ENCODE measurements at regions not wholly inside any gene's neighbourhood (a gene's known extent, or its start where the extent isn't known, plus 50 kb on each side); places are given as distances from the start of the nearest gene placed in this dataset.

DNA sequence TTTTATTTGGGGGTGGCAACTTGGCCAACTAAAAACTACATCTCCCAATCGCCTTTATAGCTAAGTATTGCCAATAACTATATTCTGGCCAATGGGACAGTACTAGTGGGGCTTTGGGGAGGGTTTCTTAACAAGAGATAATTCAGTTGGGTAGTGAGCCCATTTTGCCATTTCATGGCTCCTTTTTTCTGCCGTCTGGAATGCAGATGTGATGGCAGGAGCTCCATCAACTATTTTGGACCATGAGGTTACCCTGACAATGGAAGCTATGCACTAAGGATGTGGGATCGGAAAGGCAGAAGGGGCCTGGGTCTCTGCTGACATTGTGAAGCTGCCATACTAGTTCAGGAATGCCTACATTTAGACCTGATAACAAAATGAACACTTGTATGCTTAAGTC lies 67.0 kb upstream of the FOXC1 start:
- Histone ChIP-seq H3K9me3 (ENCODE audit: control insufficient read depth in 4 of 4, insufficient read depth in 3 of 4, low read length in 3 of 4) (peaks cover 0 to 3% (median 0%) of the 10 kb centered on the region in 4 donors), H3K4me1 (ENCODE audit: control insufficient read depth in 5 of 5, insufficient read depth in 5 of 5, low read length in 5 of 5) (no peaks in the 10 kb centered on the region), H3K36me3 (ENCODE audit: control insufficient read depth in 4 of 4, insufficient read depth in 4 of 4, low read length in 4 of 4) (no peaks in the 10 kb centered on the region), H3K27me3 (ENCODE audit: control insufficient read depth in 3 of 3, insufficient read depth in 3 of 3, low read length in 2 of 3) (no peaks in the 10 kb centered on the region), H3K27ac (ENCODE audit: low read depth in 1 of 2, low read length in 1 of 2) (no peak overlapping the region), H3K4me3 (no peak overlapping the region), H3K9ac (ENCODE audit: insufficient read depth in 1 of 2, low read length in 2 of 2) (no peak overlapping the region)
- DNase-seq (no peak), ATAC-seq (ENCODE audit: insufficient read depth, low FRiP score) (no peak)
- TF ChIP-seq, protein P1, sequence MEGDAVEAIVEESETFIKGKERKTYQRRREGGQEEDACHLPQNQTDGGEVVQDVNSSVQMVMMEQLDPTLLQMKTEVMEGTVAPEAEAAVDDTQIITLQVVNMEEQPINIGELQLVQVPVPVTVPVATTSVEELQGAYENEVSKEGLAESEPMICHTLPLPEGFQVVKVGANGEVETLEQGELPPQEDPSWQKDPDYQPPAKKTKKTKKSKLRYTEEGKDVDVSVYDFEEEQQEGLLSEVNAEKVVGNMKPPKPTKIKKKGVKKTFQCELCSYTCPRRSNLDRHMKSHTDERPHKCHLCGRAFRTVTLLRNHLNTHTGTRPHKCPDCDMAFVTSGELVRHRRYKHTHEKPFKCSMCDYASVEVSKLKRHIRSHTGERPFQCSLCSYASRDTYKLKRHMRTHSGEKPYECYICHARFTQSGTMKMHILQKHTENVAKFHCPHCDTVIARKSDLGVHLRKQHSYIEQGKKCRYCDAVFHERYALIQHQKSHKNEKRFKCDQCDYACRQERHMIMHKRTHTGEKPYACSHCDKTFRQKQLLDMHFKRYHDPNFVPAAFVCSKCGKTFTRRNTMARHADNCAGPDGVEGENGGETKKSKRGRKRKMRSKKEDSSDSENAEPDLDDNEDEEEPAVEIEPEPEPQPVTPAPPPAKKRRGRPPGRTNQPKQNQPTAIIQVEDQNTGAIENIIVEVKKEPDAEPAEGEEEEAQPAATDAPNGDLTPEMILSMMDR (IDR thresholded peaks at IDR 0.05; ENCODE audit: control extremely low read depth, extremely low read depth) = no peak
- 76 to 99% methylated on average over 3 of the region's 3 CpGs for WGBS, 2 donors

DNA sequence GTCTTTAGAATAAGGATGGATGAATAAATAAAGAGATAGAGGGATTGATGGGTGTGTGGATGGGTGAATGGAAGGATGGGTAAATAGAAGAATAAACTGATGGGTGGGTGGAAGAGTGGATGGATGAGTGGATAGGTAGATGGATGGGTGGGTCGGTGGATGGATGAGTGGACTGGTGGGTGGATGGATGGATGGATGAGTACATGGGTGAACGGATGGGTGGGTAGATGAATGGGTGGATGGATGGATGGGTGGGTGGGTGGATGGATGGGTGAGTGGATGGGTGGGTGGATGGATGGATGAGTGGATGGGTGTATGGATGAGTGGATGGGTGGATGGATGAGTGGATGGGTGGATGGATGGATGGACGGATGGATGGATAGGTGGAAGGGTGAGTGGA lies 65.7 kb upstream of the FOXC1 start:
- Histone ChIP-seq H3K4me1 (ENCODE audit: control insufficient read depth in 5 of 5, insufficient read depth in 5 of 5, low read length in 5 of 5) (no peaks in the 10 kb centered on the region), H3K36me3 (ENCODE audit: control insufficient read depth in 4 of 4, insufficient read depth in 4 of 4, low read length in 4 of 4) (no peaks in the 10 kb centered on the region), H3K4me3 (no peak overlapping the region), H3K9ac (ENCODE audit: insufficient read depth in 1 of 2, low read length in 2 of 2) (no peak overlapping the region), H3K27ac (ENCODE audit: low read depth in 1 of 2, low read length in 1 of 2) (no peak overlapping the region), H3K9me3 (ENCODE audit: control insufficient read depth in 4 of 4, insufficient read depth in 3 of 4, low read length in 3 of 4) (peaks cover 0 to 3% (median 0%) of the 10 kb centered on the region in 4 donors), H3K27me3 (ENCODE audit: control insufficient read depth in 3 of 3, insufficient read depth in 3 of 3, low read length in 2 of 3) (no peaks in the 10 kb centered on the region)
- 91 to 94% methylated on average over 3 of the region's 3 CpGs for WGBS, 2 donors
- ATAC-seq (ENCODE audit: insufficient read depth, low FRiP score) (no peak), DNase-seq (no peak)
- TF ChIP-seq, protein P1 (IDR thresholded peaks at IDR 0.05; ENCODE audit: control extremely low read depth, extremely low read depth) = no peak

DNA sequence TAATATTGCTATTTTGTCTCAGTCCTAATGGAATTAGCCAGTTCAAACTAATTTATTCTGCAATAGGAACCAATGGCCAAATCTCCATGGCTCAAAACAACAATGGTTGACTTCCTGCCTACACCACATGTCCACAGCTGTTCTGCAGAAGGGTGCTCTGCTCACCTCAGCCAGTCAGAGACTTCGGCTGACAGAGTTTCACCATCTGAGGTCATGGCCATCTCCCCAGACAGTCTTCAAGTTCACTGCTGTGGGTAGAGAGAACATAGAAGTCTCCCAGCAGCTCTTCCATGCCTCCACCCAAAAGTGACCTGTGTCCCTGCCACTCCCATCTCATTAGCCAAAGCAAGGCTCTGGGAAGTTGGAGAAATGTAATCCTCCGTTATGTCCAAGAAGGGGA lies 65.1 kb upstream of the FOXC1 start:
- ATAC-seq (ENCODE audit: insufficient read depth, low FRiP score) = no peak
- TF ChIP-seq, protein P1 (IDR thresholded peaks at IDR 0.05; ENCODE audit: control extremely low read depth, extremely low read depth) = no peak
- H3K4me1 ChIP-seq (ENCODE audit: control insufficient read depth in 5 of 5, insufficient read depth in 5 of 5, low read length in 5 of 5) = no peaks in the 10 kb centered on the region
- 59 to 95% methylated on average over 2 of the region's 2 CpGs for WGBS, 2 donors
- DNase-seq = no peak
- no peak overlapping the region for H3K9ac ChIP-seq (ENCODE audit: insufficient read depth in 1 of 2, low read length in 2 of 2)
- H3K9me3 ChIP-seq (ENCODE audit: control insufficient read depth in 4 of 4, insufficient read depth in 3 of 4, low read length in 3 of 4) = peaks cover 0 to 3% (median 0%) of the 10 kb centered on the region in 4 donors
- no peaks in the 10 kb centered on the region for H3K36me3 ChIP-seq (ENCODE audit: control insufficient read depth in 4 of 4, insufficient read depth in 4 of 4, low read length in 4 of 4)
- H3K4me3 ChIP-seq = no peak overlapping the region
- H3K27me3 ChIP-seq (ENCODE audit: control insufficient read depth in 3 of 3, insufficient read depth in 3 of 3, low read length in 2 of 3) = no peaks in the 10 kb centered on the region
- H3K27ac ChIP-seq (ENCODE audit: low read depth in 1 of 2, low read length in 1 of 2) = no peak overlapping the region

DNA sequence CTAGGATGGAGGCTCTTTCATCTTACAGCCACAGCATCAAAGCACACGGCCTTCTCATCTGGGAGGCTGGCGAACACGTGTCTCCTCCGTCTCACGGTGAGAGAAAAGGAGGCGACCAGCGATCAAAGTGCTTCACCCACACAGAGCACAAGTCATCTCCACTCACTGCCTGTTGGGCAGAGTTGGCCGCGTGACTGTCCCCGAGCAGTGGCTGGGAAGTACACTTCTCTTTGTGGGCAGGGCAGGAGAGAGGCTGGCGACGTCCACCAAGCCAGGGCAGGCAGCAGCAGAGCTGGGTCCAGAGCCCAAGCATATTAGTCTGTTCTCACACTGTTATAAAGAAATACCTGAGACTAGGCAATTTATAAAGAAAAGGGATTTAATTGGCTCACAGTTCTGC lies 64.1 kb upstream of the FOXC1 start:
- no peak for ATAC-seq (ENCODE audit: insufficient read depth, low FRiP score)
- H3K9me3 ChIP-seq (ENCODE audit: control insufficient read depth in 4 of 4, insufficient read depth in 3 of 4, low read length in 3 of 4) = peaks cover 0 to 3% (median 0%) of the 10 kb centered on the region in 4 donors
- no peak overlapping the region for H3K9ac ChIP-seq (ENCODE audit: insufficient read depth in 1 of 2, low read length in 2 of 2)
- no peak for DNase-seq
- no peaks in the 10 kb centered on the region for H3K36me3 ChIP-seq (ENCODE audit: control insufficient read depth in 4 of 4, insufficient read depth in 4 of 4, low read length in 4 of 4)
- TF ChIP-seq, protein P1 (IDR thresholded peaks at IDR 0.05; ENCODE audit: control extremely low read depth, extremely low read depth) = no peak
- H3K27me3 ChIP-seq (ENCODE audit: control insufficient read depth in 3 of 3, insufficient read depth in 3 of 3, low read length in 2 of 3) = no peaks in the 10 kb centered on the region
- no peak overlapping the region for H3K4me3 ChIP-seq
- H3K27ac ChIP-seq (ENCODE audit: low read depth in 1 of 2, low read length in 1 of 2) = no peak overlapping the region
- WGBS, 2 donors = 93 to 96% methylated on average over 12 of the region's 12 CpGs
- H3K4me1 ChIP-seq (ENCODE audit: control insufficient read depth in 5 of 5, insufficient read depth in 5 of 5, low read length in 5 of 5) = no peaks in the 10 kb centered on the region

Data from lung (tissue), 11 donors.